ENCODE measurements at regions not wholly inside any gene's neighbourhood (a gene's known extent, or its start where the extent isn't known, plus 50 kb on each side); places are given as distances from the start of the nearest gene placed in this dataset.

DNA sequence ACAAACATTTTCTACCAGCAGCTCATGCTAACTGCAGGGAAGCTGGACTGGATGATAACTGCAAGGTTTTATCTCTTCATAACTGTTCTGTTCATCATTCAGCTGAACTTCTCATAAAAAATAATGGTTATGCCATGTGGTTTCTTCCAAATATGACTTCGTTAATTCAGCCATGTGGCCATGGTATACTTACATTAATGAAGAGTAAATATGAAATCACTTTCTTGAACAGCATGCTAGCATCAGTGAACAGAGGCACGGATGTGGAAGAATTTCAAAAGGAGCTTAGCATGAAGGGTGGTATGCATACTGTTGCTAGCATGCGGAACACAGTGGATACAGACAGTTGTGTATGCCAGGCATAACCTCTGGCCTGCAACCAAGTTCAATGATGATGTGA, 1417.0 kb upstream of the CDH8 start:
- no peak overlapping the region for H4K5ac ChIP-seq (ENCODE audit: insufficient read length, low read depth, low read length)
- H3K4ac ChIP-seq (ENCODE audit: low read depth, low read length): no peak overlapping the region
- Mint-ChIP-seq H3K27me3 (ENCODE audit: low read depth) (no peaks in the 10 kb centered on the region), H3K27ac (no peak overlapping the region), H3K4me1 (peaks cover 0 to 2% of the 10 kb centered on the region in 2 experiments; a peak in 1 of 4 replicates), H3K4me3 (no peak overlapping the region), H3K36me3 (ENCODE audit: insufficient read depth in 1 of 3, low read depth in 3 of 3) (no peaks in the 10 kb centered on the region), H3K9me3 (no peaks in the 10 kb centered on the region)
- H3K9ac ChIP-seq (ENCODE audit: extremely low read depth, insufficient read length, low read length): no peak overlapping the region
- H2BK120ac ChIP-seq (ENCODE audit: low read depth, low read length, poor library complexity, severe bottlenecking): no peak overlapping the region
- no peak overlapping the region for H3T11ph ChIP-seq (ENCODE audit: low read length)
- no peaks in the 10 kb centered on the region for H3K79me1 ChIP-seq (ENCODE audit: insufficient read depth, low read depth, low read length, poor library complexity, severe bottlenecking)
- no peak overlapping the region for H3K23ac ChIP-seq (ENCODE audit: insufficient read length, low read depth, low read length)
- no peak overlapping the region for H4K91ac ChIP-seq (ENCODE audit: insufficient read length, low read depth, low read length)
- H2AK5ac ChIP-seq (ENCODE audit: insufficient read length, low read length): no peak overlapping the region
- no peak overlapping the region for H2BK5ac ChIP-seq (ENCODE audit: insufficient read length, low read length)
- no peak overlapping the region for H4K8ac ChIP-seq (replicated peaks; ENCODE audit: insufficient read length, low read depth, low read length)
- H3K4me2 ChIP-seq (ENCODE audit: insufficient read depth, insufficient read length, low read length): no peak overlapping the region
- H3K4me1 ChIP-seq (ENCODE audit: insufficient read depth, low read length): no peaks in the 10 kb centered on the region
- no peaks in the 10 kb centered on the region for H3K27me3 ChIP-seq (ENCODE audit: insufficient read depth, low read length)
- no peak overlapping the region for H3K14ac ChIP-seq (ENCODE audit: insufficient read depth, low read length)
- no CpG with 5 or more reads among the region's 3 CpGs for WGBS (ENCODE audit: extremely low coverage, insufficient read length, low lambda C conversion rate)
- no peak overlapping the region for H2BK15ac ChIP-seq (ENCODE audit: low read depth, low read length)
- DNase-seq: no peak
- H3K9me3 ChIP-seq (ENCODE audit: control insufficient read depth, low read depth, low read length): no peaks in the 10 kb centered on the region
- H3K27ac ChIP-seq (ENCODE audit: insufficient read length, low read depth, low read length): no peak overlapping the region
- H2BK12ac ChIP-seq (ENCODE audit: insufficient read length, low read depth, low read length): no peak overlapping the region
- no peak overlapping the region for H2AFZ ChIP-seq (ENCODE audit: low read length)
- H2BK20ac ChIP-seq (ENCODE audit: low read depth, low read length, poor library complexity, severe bottlenecking): no peak overlapping the region
- H3K23me2 ChIP-seq (ENCODE audit: insufficient read length, low read depth, low read length, poor library complexity, severe bottlenecking): no peaks in the 10 kb centered on the region
- H3K56ac ChIP-seq (ENCODE audit: insufficient read length, low read depth, low read length): no peak overlapping the region
- H4K20me1 ChIP-seq (ENCODE audit: control insufficient read depth, insufficient read depth, insufficient read length): no peaks in the 10 kb centered on the region
- TF ChIP-seq, protein P1, sequence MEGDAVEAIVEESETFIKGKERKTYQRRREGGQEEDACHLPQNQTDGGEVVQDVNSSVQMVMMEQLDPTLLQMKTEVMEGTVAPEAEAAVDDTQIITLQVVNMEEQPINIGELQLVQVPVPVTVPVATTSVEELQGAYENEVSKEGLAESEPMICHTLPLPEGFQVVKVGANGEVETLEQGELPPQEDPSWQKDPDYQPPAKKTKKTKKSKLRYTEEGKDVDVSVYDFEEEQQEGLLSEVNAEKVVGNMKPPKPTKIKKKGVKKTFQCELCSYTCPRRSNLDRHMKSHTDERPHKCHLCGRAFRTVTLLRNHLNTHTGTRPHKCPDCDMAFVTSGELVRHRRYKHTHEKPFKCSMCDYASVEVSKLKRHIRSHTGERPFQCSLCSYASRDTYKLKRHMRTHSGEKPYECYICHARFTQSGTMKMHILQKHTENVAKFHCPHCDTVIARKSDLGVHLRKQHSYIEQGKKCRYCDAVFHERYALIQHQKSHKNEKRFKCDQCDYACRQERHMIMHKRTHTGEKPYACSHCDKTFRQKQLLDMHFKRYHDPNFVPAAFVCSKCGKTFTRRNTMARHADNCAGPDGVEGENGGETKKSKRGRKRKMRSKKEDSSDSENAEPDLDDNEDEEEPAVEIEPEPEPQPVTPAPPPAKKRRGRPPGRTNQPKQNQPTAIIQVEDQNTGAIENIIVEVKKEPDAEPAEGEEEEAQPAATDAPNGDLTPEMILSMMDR (conservative IDR thresholded peaks at IDR 0.05): no peak
- H3K18ac ChIP-seq (ENCODE audit: insufficient read length, low read depth, low read length): no peak overlapping the region
- H3K79me2 ChIP-seq (ENCODE audit: insufficient read depth, low read length): no peaks in the 10 kb centered on the region

All from H9 (cell line).